ENCODE measurements at regions not wholly inside any gene's neighbourhood (a gene's known extent, or its start where the extent isn't known, plus 50 kb on each side); places are given as distances from the start of the nearest gene placed in this dataset.

- intact Hi-C loops (cut with micrococcal nuclease), result no loop called here
- Mint-ChIP-seq H3K27me3 (peaks cover 5% of the 10 kb centered on the region), H3K27ac (no peak overlapping the region), H3K9me3 (no peaks in the 10 kb centered on the region), H3K4me3 (no peak overlapping the region), H3K36me3 (ENCODE audit: low read depth) (no peaks in the 10 kb centered on the region), H3K4me1 (ENCODE audit: low read depth) (no peaks in the 10 kb centered on the region)
These were observed 170.3 kb upstream of the PREP start for GRCh38 chr6:105573138-105573537.

DNA sequence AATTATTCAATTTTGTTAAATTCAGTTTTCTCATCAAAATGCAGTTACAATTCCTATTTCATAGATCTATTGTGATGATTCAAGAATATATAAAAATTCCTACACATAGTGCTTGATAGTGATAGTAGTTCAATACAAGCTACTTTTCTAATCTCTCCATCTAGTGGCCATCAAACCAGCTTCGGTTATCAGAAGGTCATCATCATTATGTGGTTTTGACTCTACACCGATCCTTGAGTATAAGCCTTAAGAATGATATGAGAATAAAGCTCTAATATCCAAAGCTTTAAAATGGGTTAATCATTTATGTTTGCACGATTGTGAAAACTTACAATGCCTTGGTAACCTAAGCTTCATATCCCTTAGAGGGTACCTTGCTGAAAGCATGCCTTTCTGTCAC lies 167.5 kb upstream of the PREP start:
- Mint-ChIP-seq H3K36me3 (ENCODE audit: low read depth) (no peaks in the 10 kb centered on the region), H3K27me3 (peaks cover 3% of the 10 kb centered on the region), H3K4me1 (ENCODE audit: low read depth) (no peaks in the 10 kb centered on the region), H3K27ac (no peak overlapping the region), H3K4me3 (no peak overlapping the region), H3K9me3 (no peaks in the 10 kb centered on the region)
- intact Hi-C loops (cut with micrococcal nuclease), result no loop called here

DNA sequence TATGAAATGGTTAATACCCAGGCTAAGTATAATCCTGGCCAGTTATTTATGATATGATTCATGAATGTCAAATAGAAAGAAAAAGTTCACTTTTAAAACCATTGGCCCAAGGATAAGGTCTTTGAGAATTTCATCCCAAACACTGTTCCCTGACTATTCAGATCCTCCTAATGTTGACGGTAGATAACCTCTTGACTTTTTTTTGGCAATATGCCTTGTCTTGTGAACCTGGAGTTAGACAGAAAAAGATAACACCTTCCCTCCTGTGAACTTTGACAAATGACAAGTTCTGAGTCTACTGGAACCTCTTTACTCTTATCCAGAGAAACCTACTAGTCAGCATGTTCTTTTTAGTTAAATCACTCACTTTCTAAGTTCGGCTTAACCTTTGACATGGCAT lies 166.8 kb upstream of the PREP start:
- Mint-ChIP-seq H3K4me1 (ENCODE audit: low read depth) (no peaks in the 10 kb centered on the region), H3K27me3 (peaks cover 3% of the 10 kb centered on the region), H3K4me3 (no peak overlapping the region), H3K27ac (no peak overlapping the region), H3K9me3 (no peaks in the 10 kb centered on the region), H3K36me3 (ENCODE audit: low read depth) (no peaks in the 10 kb centered on the region)
- intact Hi-C loops (cut with micrococcal nuclease), result no loop called here

DNA sequence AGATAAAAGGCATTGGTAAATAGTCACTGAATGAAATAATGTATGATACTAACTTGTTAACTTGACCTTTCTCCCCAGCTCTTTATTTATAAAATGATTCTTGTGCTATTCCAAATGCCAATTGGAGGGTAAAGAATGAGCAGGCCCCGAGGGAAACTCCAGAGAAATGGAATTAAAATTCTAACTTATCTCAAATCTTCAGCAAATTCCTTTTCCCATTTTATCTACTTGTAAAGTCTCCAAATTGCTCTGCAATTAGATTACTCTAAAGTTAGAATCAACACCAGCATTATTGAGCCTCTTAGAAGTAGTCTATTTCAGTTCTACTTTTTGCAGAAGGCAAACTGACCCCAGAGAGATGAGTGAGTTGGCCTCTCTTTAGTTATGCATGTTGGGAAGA lies 165.9 kb upstream of the PREP start:
- intact Hi-C loops (cut with micrococcal nuclease), result no loop called here
- peaks cover 3% of the 10 kb centered on the region for H3K27me3 Mint-ChIP-seq
- no peak overlapping the region for H3K27ac Mint-ChIP-seq
- H3K36me3 Mint-ChIP-seq (ENCODE audit: low read depth), result no peaks in the 10 kb centered on the region
- H3K4me3 Mint-ChIP-seq, result no peak overlapping the region
- H3K9me3 Mint-ChIP-seq, result no peaks in the 10 kb centered on the region
- no peaks in the 10 kb centered on the region for H3K4me1 Mint-ChIP-seq (ENCODE audit: low read depth)

DNA sequence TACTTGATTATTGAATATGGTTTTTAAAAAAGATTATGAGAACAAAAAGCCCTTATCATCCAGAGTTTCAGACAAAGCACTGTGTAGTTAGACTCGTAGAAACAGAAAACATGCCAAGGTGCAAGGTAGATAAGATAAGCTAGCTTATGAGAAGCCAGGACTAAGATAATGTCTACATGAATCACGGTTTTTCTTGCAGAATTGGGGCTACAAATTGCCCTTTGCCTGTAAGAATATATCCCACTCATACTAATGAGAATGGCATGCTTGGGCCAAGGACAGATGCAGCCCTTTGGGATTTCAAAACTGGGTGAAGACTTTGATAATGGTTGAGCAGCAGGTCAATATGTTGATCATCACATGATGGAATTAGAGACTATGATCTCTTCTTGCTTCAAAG lies 165.3 kb upstream of the PREP start:
- Mint-ChIP-seq H3K27me3 (peaks cover 3% of the 10 kb centered on the region), H3K4me1 (ENCODE audit: low read depth) (no peaks in the 10 kb centered on the region), H3K27ac (no peak overlapping the region), H3K36me3 (ENCODE audit: low read depth) (no peaks in the 10 kb centered on the region), H3K4me3 (no peak overlapping the region), H3K9me3 (peaks cover 2% of the 10 kb centered on the region)
- intact Hi-C loops (cut with micrococcal nuclease), result no loop called here

GRCh38 chr6:105567140-105567539 lies 164.3 kb upstream of the PREP start:
- no peaks in the 10 kb centered on the region for H3K36me3 Mint-ChIP-seq (ENCODE audit: low read depth)
- no peak overlapping the region for H3K27ac Mint-ChIP-seq
- no peaks in the 10 kb centered on the region for H3K4me1 Mint-ChIP-seq (ENCODE audit: low read depth)
- H3K27me3 Mint-ChIP-seq, result peaks cover 1% of the 10 kb centered on the region
- H3K9me3 Mint-ChIP-seq, result peaks cover 12% of the 10 kb centered on the region
- intact Hi-C loops (cut with micrococcal nuclease), result no loop called here
- no peak overlapping the region for H3K4me3 Mint-ChIP-seq

GRCh38 chr6:105566503-105566902 lies 163.6 kb upstream of the PREP start:
- Mint-ChIP-seq H3K27ac (no peak overlapping the region), H3K36me3 (ENCODE audit: low read depth) (no peaks in the 10 kb centered on the region), H3K4me1 (ENCODE audit: low read depth) (peaks cover 6% of the 10 kb centered on the region), H3K27me3 (peaks cover 1% of the 10 kb centered on the region), H3K9me3 (peaks cover 19% of the 10 kb centered on the region), H3K4me3 (no peak overlapping the region)
- intact Hi-C loops (cut with micrococcal nuclease), result no loop called here

DNA sequence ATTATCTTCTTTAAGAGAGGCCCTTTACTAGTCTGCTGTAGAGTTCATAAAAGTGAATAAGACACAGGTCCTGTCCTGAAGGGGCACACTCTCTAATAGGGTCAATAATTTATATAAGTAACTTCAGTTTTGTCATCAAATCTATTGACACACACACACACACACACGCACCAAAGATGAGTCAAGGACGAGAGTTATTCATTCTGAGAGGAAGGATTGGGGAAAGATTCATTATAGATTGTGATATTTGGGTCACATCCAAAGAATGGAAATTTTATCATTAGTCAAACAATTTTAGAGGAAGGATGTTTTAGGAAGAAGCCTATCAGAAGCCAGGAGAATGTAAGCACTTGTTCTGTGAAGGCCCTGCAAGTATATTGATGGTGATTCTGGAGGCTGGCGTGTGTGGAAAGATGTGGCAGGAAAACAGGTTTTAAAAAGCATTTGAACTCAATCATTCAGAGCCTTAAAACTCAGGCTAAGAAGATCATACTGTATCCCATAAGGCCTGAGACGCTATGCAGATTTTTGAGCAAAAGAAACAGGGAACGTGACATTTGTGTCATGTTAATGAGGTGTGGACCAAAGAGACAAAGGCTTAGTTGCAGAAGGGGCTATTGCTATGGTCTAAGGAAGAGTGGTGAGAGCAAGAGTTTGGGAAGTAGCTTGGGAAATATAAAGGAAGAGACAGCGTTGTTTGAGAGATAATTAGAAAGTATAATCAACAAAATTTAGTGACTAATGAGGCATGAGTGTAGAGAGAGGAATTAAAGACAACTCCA lies 161.4 kb upstream of the PREP start:
- Mint-ChIP-seq H3K27ac (no peak overlapping the region), H3K9me3 (peaks cover 21% of the 10 kb centered on the region), H3K4me1 (ENCODE audit: low read depth) (peaks cover 10% of the 10 kb centered on the region), H3K36me3 (ENCODE audit: low read depth) (no peaks in the 10 kb centered on the region), H3K27me3 (peaks cover 1% of the 10 kb centered on the region), H3K4me3 (no peak overlapping the region)
- intact Hi-C loops (cut with micrococcal nuclease), result no loop called here

- Mint-ChIP-seq H3K4me3 (no peak overlapping the region), H3K9me3 (peaks cover 21% of the 10 kb centered on the region), H3K36me3 (ENCODE audit: low read depth) (no peaks in the 10 kb centered on the region), H3K27me3 (no peaks in the 10 kb centered on the region), H3K27ac (no peak overlapping the region), H3K4me1 (ENCODE audit: low read depth) (peaks cover 10% of the 10 kb centered on the region)
- intact Hi-C loops (cut with micrococcal nuclease), result no loop called here
These were observed 159.1 kb upstream of the PREP start for GRCh38 chr6:105562027-105562426.

GRCh38 chr6:105561486-105561885 lies 158.6 kb upstream of the PREP start:
- Mint-ChIP-seq H3K27ac (no peak overlapping the region), H3K4me1 (ENCODE audit: low read depth) (peaks cover 10% of the 10 kb centered on the region), H3K27me3 (no peaks in the 10 kb centered on the region), H3K4me3 (no peak overlapping the region), H3K36me3 (ENCODE audit: low read depth) (no peaks in the 10 kb centered on the region), H3K9me3 (peaks cover 24% of the 10 kb centered on the region)
- intact Hi-C loops (cut with micrococcal nuclease), result no loop called here

GRCh38 chr6:105560611-105561066 lies 157.8 kb upstream of the PREP start:
- Mint-ChIP-seq H3K9me3 (peaks cover 31% of the 10 kb centered on the region), H3K27ac (no peak overlapping the region), H3K27me3 (no peaks in the 10 kb centered on the region), H3K36me3 (ENCODE audit: low read depth) (no peaks in the 10 kb centered on the region), H3K4me1 (ENCODE audit: low read depth) (peaks cover 10% of the 10 kb centered on the region), H3K4me3 (no peak overlapping the region)
- intact Hi-C loops (cut with micrococcal nuclease), result no loop called here

GRCh38 chr6:105557291-105557690 lies 154.4 kb upstream of the PREP start:
- intact Hi-C loops (cut with micrococcal nuclease), result loop anchor here (10.0 kb wide), 1 partner anchor 48 kb away; no protein-coding TSS in a partner anchor
- no peaks in the 10 kb centered on the region for H3K36me3 Mint-ChIP-seq (ENCODE audit: low read depth)
- no peak overlapping the region for H3K4me3 Mint-ChIP-seq
- peaks cover 34% of the 10 kb centered on the region for H3K4me1 Mint-ChIP-seq (ENCODE audit: low read depth)
- H3K27ac Mint-ChIP-seq, result no peak overlapping the region
- H3K27me3 Mint-ChIP-seq, result no peaks in the 10 kb centered on the region
- peaks cover 20% of the 10 kb centered on the region for H3K9me3 Mint-ChIP-seq

DNA sequence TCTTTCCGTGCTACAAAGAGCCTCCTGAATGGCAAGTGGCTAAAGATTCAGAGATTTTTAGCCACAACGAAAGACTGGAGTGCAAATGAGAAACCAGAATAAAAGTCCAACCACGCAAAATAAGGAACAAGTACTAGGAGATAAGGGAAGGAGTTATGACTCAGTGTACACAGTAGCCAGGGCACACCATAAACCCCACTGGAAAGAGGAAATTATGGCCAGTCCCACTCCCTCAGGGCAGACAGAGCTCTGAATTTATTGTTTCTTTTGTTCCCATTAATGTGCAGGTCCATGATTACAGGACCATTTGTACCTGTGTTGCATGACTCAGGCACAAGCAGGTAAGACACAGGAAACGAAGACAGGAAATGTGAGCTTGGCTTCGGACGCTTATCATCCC lies 150.3 kb upstream of the PREP start:
- Mint-ChIP-seq H3K27me3 (peaks cover 8% of the 10 kb centered on the region), H3K27ac (peak overlapping the region; percentile 80), H3K9me3 (peaks cover 10% of the 10 kb centered on the region), H3K4me1 (ENCODE audit: low read depth) (peaks cover 26% of the 10 kb centered on the region), H3K36me3 (ENCODE audit: low read depth) (no peaks in the 10 kb centered on the region), H3K4me3 (no peak overlapping the region)
- intact Hi-C loops (cut with micrococcal nuclease), result loop anchor here (10.0 kb wide), 1 partner anchor 52 kb away; no protein-coding TSS in a partner anchor

DNA sequence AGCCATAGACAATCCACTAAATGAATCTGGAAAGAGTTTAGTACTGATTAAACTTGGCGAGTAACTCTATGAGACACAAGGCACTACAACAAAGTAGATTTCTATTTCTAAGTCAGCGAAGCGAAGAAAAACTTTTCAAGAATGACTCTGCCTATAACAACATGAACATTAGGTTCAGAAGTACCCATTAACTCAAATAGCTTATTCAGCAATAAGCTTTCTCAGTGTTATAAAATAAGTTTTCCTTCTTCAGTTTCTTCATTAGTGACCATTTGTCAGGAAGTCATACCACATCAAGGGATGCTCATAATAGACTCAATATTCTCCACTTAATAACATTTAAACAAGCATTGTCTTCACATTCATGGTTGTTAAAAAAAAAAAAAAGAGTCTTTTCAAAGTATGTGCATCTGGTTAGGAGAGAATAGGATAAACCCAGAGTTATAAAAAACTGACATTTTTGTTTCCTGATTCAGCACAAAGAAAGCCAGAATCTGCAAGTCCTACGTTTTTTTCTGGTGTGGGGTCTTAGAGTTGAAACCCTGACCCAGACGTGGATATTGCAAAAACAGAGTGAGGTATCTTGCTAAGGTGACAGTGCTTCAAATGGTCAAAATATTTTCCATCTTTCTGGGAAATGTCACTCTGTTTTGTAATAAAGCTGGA lies 148.2 kb upstream of the PREP start:
- peaks cover 3% of the 10 kb centered on the region for H3K9me3 Mint-ChIP-seq
- H3K36me3 Mint-ChIP-seq (ENCODE audit: low read depth), result no peaks in the 10 kb centered on the region
- no peak overlapping the region for H3K27ac Mint-ChIP-seq
- peaks cover 26% of the 10 kb centered on the region for H3K4me1 Mint-ChIP-seq (ENCODE audit: low read depth)
- H3K4me3 Mint-ChIP-seq, result no peak overlapping the region
- H3K27me3 Mint-ChIP-seq, result peaks cover 8% of the 10 kb centered on the region
- intact Hi-C loops (cut with micrococcal nuclease), result loop anchor here (10.0 kb wide), 1 partner anchor 54 kb away; no protein-coding TSS in a partner anchor

Data from dendritic cell treated with granulocyte-macrophage colony-stimulating factor and Interleukin-4, amounts not matched to agents 40 ng/mL and 50 ng/mL, for 4 days (primary cell).